ENCODE measurements at regions not wholly inside any gene's neighbourhood (a gene's known extent, or its start where the extent isn't known, plus 50 kb on each side); places are given as distances from the start of the nearest gene placed in this dataset.
"Not testable (repeated sequence)": the region's sequence is repeated elsewhere in the genome, so short reads cannot be mapped to it uniquely, and the experiment has no call there.

GRCh38 chr5:99156688-99157087 lies 227.9 kb upstream of the CHD1 start:
- TF ChIP-seq, protein P1, sequence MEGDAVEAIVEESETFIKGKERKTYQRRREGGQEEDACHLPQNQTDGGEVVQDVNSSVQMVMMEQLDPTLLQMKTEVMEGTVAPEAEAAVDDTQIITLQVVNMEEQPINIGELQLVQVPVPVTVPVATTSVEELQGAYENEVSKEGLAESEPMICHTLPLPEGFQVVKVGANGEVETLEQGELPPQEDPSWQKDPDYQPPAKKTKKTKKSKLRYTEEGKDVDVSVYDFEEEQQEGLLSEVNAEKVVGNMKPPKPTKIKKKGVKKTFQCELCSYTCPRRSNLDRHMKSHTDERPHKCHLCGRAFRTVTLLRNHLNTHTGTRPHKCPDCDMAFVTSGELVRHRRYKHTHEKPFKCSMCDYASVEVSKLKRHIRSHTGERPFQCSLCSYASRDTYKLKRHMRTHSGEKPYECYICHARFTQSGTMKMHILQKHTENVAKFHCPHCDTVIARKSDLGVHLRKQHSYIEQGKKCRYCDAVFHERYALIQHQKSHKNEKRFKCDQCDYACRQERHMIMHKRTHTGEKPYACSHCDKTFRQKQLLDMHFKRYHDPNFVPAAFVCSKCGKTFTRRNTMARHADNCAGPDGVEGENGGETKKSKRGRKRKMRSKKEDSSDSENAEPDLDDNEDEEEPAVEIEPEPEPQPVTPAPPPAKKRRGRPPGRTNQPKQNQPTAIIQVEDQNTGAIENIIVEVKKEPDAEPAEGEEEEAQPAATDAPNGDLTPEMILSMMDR (IDR thresholded peaks at IDR 0.05; ENCODE audit: control extremely low read depth, extremely low read depth): no peak
- Histone ChIP-seq H3K27ac (ENCODE audit: low read depth in 1 of 2, low read length in 1 of 2) (no peak overlapping the region), H3K27me3 (ENCODE audit: control insufficient read depth in 3 of 3, insufficient read depth in 3 of 3, low read length in 2 of 3) (no peaks in the 10 kb centered on the region), H3K36me3 (ENCODE audit: control insufficient read depth in 4 of 4, insufficient read depth in 4 of 4, low read length in 4 of 4) (no peaks in the 10 kb centered on the region), H3K4me1 (ENCODE audit: control insufficient read depth in 5 of 5, insufficient read depth in 5 of 5, low read length in 5 of 5) (no peaks in the 10 kb centered on the region), H3K4me3 (no peak overlapping the region), H3K9ac (ENCODE audit: insufficient read depth in 1 of 2, low read length in 2 of 2) (no peak overlapping the region), H3K9me3 (ENCODE audit: control insufficient read depth in 4 of 4, insufficient read depth in 3 of 4, low read length in 3 of 4) (peaks cover 0 to 7% (median 0%) of the 10 kb centered on the region in 4 donors)
- ATAC-seq (ENCODE audit: insufficient read depth, low FRiP score) (no peak), DNase-seq (no peak)
- 82 to 90% methylated on average over 1 of the region's 1 CpG for WGBS, 2 donors

DNA sequence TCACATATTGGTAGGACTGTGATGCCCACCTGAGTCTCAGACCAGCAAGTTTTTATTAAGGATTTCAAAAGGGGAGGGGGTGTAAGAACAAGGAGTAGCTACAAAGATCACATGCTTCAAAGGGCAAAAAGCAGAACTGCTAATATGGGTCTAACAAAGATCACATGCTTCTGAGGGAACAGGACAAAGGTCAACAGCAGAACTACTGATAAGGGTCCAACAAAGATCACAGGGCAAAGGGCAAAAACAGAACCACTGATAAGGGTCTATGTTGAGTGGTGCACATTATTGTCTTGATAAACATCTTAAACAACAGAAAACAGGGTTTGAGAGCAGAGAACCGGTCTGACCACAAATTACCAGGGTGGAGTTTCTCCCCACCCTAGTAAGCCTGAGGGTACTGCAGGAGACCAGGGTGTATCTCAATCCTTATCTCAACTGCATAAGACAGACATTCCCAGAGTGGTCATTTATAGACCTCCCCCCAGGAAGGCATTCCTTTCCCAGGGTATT lies 214.5 kb upstream of the CHD1 start:
- H3K4me3 ChIP-seq; H3K27ac ChIP-seq (ENCODE audit: low read depth in 1 of 2, low read length in 1 of 2); DNase-seq; H3K9me3 ChIP-seq (ENCODE audit: control insufficient read depth in 4 of 4, insufficient read depth in 3 of 4, low read length in 3 of 4); H3K4me1 ChIP-seq (ENCODE audit: control insufficient read depth in 5 of 5, insufficient read depth in 5 of 5, low read length in 5 of 5); H3K36me3 ChIP-seq (ENCODE audit: control insufficient read depth in 4 of 4, insufficient read depth in 4 of 4, low read length in 4 of 4); H3K27me3 ChIP-seq (ENCODE audit: control insufficient read depth in 3 of 3, insufficient read depth in 3 of 3, low read length in 2 of 3); H3K9ac ChIP-seq (ENCODE audit: insufficient read depth in 1 of 2, low read length in 2 of 2); ATAC-seq (ENCODE audit: insufficient read depth, low FRiP score): not testable (repeated sequence)
- 72 to 95% methylated on average over 1 of the region's 1 CpG for WGBS, 2 donors

GRCh38 chr5:99141534-99142128 lies 212.8 kb upstream of the CHD1 start:
- Histone ChIP-seq H3K4me3 (no peak overlapping the region), H3K9me3 (ENCODE audit: control insufficient read depth in 4 of 4, insufficient read depth in 3 of 4, low read length in 3 of 4) (peaks cover 0 to 10% (median 3%) of the 10 kb centered on the region in 4 donors), H3K4me1 (ENCODE audit: control insufficient read depth in 5 of 5, insufficient read depth in 5 of 5, low read length in 5 of 5) (no peaks in the 10 kb centered on the region), H3K9ac (ENCODE audit: insufficient read depth in 1 of 2, low read length in 2 of 2) (no peak overlapping the region), H3K36me3 (ENCODE audit: control insufficient read depth in 4 of 4, insufficient read depth in 4 of 4, low read length in 4 of 4) (no peaks in the 10 kb centered on the region), H3K27me3 (ENCODE audit: control insufficient read depth in 3 of 3, insufficient read depth in 3 of 3, low read length in 2 of 3) (no peaks in the 10 kb centered on the region), H3K27ac (ENCODE audit: low read depth in 1 of 2, low read length in 1 of 2) (no peak overlapping the region)
- 72 to 89% methylated on average over 3 of the region's 3 CpGs for WGBS, 2 donors
- no peak for DNase-seq
- ATAC-seq (ENCODE audit: insufficient read depth, low FRiP score): no peak
- TF ChIP-seq, protein P1 (IDR thresholded peaks at IDR 0.05; ENCODE audit: control extremely low read depth, extremely low read depth): no peak

DNA sequence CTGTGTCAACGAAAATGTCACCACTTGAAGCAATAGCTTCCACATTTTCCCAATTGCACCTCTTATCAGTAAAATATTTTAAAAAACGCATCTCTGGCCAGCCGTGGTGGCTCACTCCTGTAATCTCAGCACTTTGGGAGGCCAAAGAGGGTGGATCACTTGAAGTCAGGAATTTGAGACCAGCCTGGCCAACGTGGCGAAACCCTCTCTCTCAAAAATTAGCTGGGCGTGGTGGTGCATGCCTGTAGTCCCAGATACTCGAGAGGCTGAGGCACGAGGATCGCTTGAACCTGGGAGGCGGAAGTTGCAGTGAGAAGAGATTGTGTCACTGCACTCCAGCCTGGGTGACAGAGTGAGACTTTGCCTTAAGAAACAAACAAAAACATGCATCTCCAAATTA lies 210.1 kb upstream of the CHD1 start:
- TF ChIP-seq, protein P1 (IDR thresholded peaks at IDR 0.05; ENCODE audit: control extremely low read depth, extremely low read depth): no peak
- ATAC-seq (ENCODE audit: insufficient read depth, low FRiP score) (no peak), DNase-seq (no peak)
- Histone ChIP-seq H3K27ac (ENCODE audit: low read depth in 1 of 2, low read length in 1 of 2) (no peak overlapping the region), H3K9me3 (ENCODE audit: control insufficient read depth in 4 of 4, insufficient read depth in 3 of 4, low read length in 3 of 4) (peaks cover 0 to 10% (median 2%) of the 10 kb centered on the region in 4 donors), H3K4me1 (ENCODE audit: control insufficient read depth in 5 of 5, insufficient read depth in 5 of 5, low read length in 5 of 5) (no peaks in the 10 kb centered on the region), H3K27me3 (ENCODE audit: control insufficient read depth in 3 of 3, insufficient read depth in 3 of 3, low read length in 2 of 3) (no peaks in the 10 kb centered on the region), H3K4me3 (no peak overlapping the region), H3K9ac (ENCODE audit: insufficient read depth in 1 of 2, low read length in 2 of 2) (no peak overlapping the region), H3K36me3 (ENCODE audit: control insufficient read depth in 4 of 4, insufficient read depth in 4 of 4, low read length in 4 of 4) (no peaks in the 10 kb centered on the region)
- WGBS, 2 donors: 82 to 90% methylated on average over 10 of the region's 10 CpGs

Measured in lung (tissue), 11 donors.